ENCODE measurements at regions not wholly inside any gene's neighbourhood (a gene's known extent, or its start where the extent isn't known, plus 50 kb on each side); places are given as distances from the start of the nearest gene placed in this dataset.
A peak's percentile ranks its signal among the peaks of the same experiment; 100 is the strongest.
"Not testable (repeated sequence)": the region's sequence is repeated elsewhere in the genome, so short reads cannot be mapped to it uniquely, and the experiment has no call there.

DNA sequence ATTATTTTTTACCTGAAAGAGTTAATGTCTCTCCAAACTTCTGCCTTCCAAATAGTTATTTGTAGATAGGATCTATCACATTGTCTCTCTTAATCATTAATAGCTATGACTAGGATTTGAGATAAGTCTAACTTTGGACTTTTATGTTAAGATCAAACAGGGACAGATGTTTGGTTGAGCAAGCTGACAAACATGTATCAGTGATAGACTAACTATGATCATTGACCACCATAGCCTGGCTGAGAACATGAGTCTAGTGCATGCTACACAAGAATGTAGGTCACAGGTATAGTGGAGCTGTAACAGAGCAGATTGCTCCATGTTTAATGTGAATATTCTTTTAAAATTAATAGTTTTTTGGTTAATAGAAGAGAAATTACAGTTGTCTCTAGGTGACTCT is 52.0 kb downstream of the SYT15B start:
- intact Hi-C loops (cut with DNase I); DNase-seq (ENCODE audit: low spot score); H3K27ac ChIP-seq; H3K4me1 ChIP-seq (replicated peaks); H3K36me3 ChIP-seq; H3K9me3 ChIP-seq; H3K27me3 ChIP-seq (replicated peaks; ENCODE audit: insufficient read depth); H3K4me3 ChIP-seq: not testable (repeated sequence)

DNA sequence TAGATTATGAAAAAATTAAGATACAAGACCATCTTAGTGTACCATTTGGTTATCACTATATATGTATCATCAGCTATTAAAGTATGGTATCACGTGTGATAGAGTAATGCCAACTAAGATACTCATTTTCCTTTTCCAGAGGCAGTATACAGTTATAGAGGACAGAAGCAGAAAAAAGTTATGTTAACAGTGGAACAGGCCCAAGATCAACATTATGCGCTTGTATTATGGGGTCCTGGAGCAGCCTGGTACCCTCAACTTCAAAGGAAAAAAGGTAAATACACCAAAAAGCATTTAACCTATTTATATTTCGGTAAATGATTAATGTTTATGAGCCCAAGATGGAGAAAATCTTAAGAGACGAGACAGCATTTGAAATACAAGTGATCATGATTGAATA is 52.9 kb downstream of the SYT15B start:
- H3K4me1 ChIP-seq (replicated peaks); H3K27me3 ChIP-seq (replicated peaks; ENCODE audit: insufficient read depth); intact Hi-C loops (cut with DNase I); DNase-seq (ENCODE audit: low spot score); H3K9me3 ChIP-seq; H3K36me3 ChIP-seq; H3K4me3 ChIP-seq; H3K27ac ChIP-seq: not testable (repeated sequence)
- no CpG with 5 or more reads among the region's 4 CpGs for WGBS

GRCh38 chr10:47705698-47706414 is 57.5 kb downstream of the SYT15B start:
- H3K27me3 ChIP-seq (replicated peaks; ENCODE audit: insufficient read depth); H3K36me3 ChIP-seq; H3K4me1 ChIP-seq (replicated peaks); intact Hi-C loops (cut with DNase I); H3K9me3 ChIP-seq: not testable (repeated sequence)
- WGBS, result 0% methylated on average over 4 of the region's 66 CpGs
- peak; percentile 62 for DNase-seq (ENCODE audit: low spot score)
- Histone ChIP-seq H3K4me3 (peak overlapping the region; percentile 32 to 35), H3K27ac (peak overlapping the region; percentile 70 to 75)

GRCh38 chr10:47701285-47701684 is 62.1 kb downstream of the SYT15B start:
- H3K9me3 ChIP-seq; H3K27ac ChIP-seq; H3K4me3 ChIP-seq; H3K27me3 ChIP-seq (replicated peaks; ENCODE audit: insufficient read depth); DNase-seq (ENCODE audit: low spot score); H3K4me1 ChIP-seq (replicated peaks); intact Hi-C loops (cut with DNase I); H3K36me3 ChIP-seq: not testable (repeated sequence)
- 41% methylated on average over 1 of the region's 1 CpG for WGBS

- H3K9me3 ChIP-seq; H3K27me3 ChIP-seq (replicated peaks; ENCODE audit: insufficient read depth); H3K4me3 ChIP-seq; H3K4me1 ChIP-seq (replicated peaks); DNase-seq (ENCODE audit: low spot score); H3K27ac ChIP-seq; intact Hi-C loops (cut with DNase I); H3K36me3 ChIP-seq: not testable (repeated sequence)
These were observed 63.5 kb downstream of the SYT15B start for GRCh38 chr10:47699854-47700253.

DNA sequence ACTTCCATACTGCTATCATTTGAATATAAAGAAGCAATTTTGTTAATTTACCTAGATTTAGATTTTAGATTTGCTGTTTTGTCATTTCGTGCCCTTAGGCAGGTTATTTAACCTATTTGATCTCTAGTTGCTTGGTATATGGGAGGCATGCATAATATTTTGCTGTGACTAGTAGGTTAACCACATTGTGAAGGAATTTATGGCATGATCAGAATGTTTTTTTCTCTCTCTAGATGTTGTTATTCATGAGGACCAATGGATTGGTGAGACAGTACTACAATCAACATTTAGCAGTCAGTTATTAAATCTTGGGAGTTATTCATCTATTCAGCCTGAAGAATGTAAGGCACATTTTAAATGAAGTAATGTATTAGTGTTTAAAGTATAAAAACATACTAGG is 67.2 kb downstream of the SYT15B start:
- H3K27me3 ChIP-seq (replicated peaks; ENCODE audit: insufficient read depth); H3K9me3 ChIP-seq; H3K27ac ChIP-seq; H3K4me3 ChIP-seq; H3K36me3 ChIP-seq; H3K4me1 ChIP-seq (replicated peaks); intact Hi-C loops (cut with DNase I); DNase-seq (ENCODE audit: low spot score): not testable (repeated sequence)
- WGBS, result 64% methylated on average over 1 of the region's 1 CpG

- H3K27me3 ChIP-seq (replicated peaks; ENCODE audit: insufficient read depth); H3K4me3 ChIP-seq; DNase-seq (ENCODE audit: low spot score); intact Hi-C loops (cut with DNase I); H3K4me1 ChIP-seq (replicated peaks); H3K27ac ChIP-seq; H3K9me3 ChIP-seq; H3K36me3 ChIP-seq: not testable (repeated sequence)
- WGBS, result 74% methylated on average over 2 of the region's 3 CpGs
These were observed 68.2 kb downstream of the SYT15B start for GRCh38 chr10:47695149-47695548.

GRCh38 chr10:47690304-47690703 is 73.1 kb downstream of the SYT15B start:
- no CpG with 5 or more reads among the region's 6 CpGs for WGBS
- H3K4me3 ChIP-seq; H3K27ac ChIP-seq; intact Hi-C loops (cut with DNase I); DNase-seq (ENCODE audit: low spot score); H3K27me3 ChIP-seq (replicated peaks; ENCODE audit: insufficient read depth); H3K36me3 ChIP-seq; H3K9me3 ChIP-seq; H3K4me1 ChIP-seq (replicated peaks): not testable (repeated sequence)

- H3K4me1 ChIP-seq (replicated peaks); H3K4me3 ChIP-seq; H3K27me3 ChIP-seq (replicated peaks; ENCODE audit: insufficient read depth); intact Hi-C loops (cut with DNase I); DNase-seq (ENCODE audit: low spot score); H3K36me3 ChIP-seq; H3K9me3 ChIP-seq; H3K27ac ChIP-seq: not testable (repeated sequence)
- no CpG with 5 or more reads among the region's 3 CpGs for WGBS
These were observed 79.4 kb downstream of the SYT15B start for GRCh38 chr10:47683826-47684475.

- H3K27ac ChIP-seq; H3K9me3 ChIP-seq; H3K4me1 ChIP-seq (replicated peaks); H3K27me3 ChIP-seq (replicated peaks; ENCODE audit: insufficient read depth); H3K4me3 ChIP-seq; DNase-seq (ENCODE audit: low spot score); intact Hi-C loops (cut with DNase I); H3K36me3 ChIP-seq: not testable (repeated sequence)
- no CpG with 5 or more reads among the region's 6 CpGs for WGBS
These were observed 81.8 kb downstream of the SYT15B start for GRCh38 chr10:47681638-47681990.

GRCh38 chr10:47680848-47681637 is 82.3 kb downstream of the SYT15B start:
- DNase-seq (ENCODE audit: low spot score); H3K9me3 ChIP-seq; H3K4me3 ChIP-seq; H3K36me3 ChIP-seq; H3K27me3 ChIP-seq (replicated peaks; ENCODE audit: insufficient read depth); intact Hi-C loops (cut with DNase I); H3K4me1 ChIP-seq (replicated peaks); H3K27ac ChIP-seq: not testable (repeated sequence)
- 42% methylated on average over 3 of the region's 4 CpGs for WGBS

GRCh38 chr10:47676102-47676501 is 87.3 kb downstream of the SYT15B start:
- DNase-seq (ENCODE audit: low spot score); H3K4me1 ChIP-seq (replicated peaks); H3K27ac ChIP-seq; H3K27me3 ChIP-seq (replicated peaks; ENCODE audit: insufficient read depth); H3K4me3 ChIP-seq; intact Hi-C loops (cut with DNase I); H3K36me3 ChIP-seq; H3K9me3 ChIP-seq: not testable (repeated sequence)
- WGBS, result 78% methylated on average over 1 of the region's 1 CpG
